ENCODE measurements at regions not wholly inside any gene's neighbourhood (a gene's known extent, or its start where the extent isn't known, plus 50 kb on each side); places are given as distances from the start of the nearest gene placed in this dataset.

DNA sequence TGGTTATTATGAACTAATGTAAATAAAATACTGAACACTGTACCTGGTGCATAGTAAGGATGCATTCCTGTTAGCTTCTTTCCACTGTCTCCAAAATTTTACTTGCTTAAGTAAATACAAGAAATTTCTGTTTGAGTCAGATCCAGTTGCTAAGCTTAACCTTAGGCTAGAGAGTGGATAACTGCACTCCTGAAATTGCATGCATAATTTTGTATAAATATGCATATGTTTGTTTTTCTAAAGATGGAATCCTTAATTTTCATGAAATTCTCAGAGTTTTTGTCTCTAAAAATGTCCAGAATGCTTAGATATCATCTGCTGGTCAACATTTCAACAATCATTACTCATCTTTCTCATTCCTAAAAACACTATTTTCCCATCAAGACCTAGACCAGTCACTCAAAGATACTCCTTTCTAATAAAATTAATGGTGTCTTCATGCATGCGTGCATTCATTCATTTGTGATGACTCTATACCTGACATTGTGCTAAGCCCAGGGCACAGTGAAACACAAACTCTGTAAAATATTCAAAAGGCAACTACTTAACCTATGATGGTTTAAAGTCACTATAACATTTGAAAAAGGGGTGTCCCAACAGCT lies 284.8 kb downstream of the SEC61B start:
- no peaks in the 10 kb centered on the region for H3K9me3 ChIP-seq
- no peaks in the 10 kb centered on the region for H3K4me1 ChIP-seq
- no peak overlapping the region for H3K27ac ChIP-seq
- DNase-seq = no peak
- no peaks in the 10 kb centered on the region for H3K27me3 ChIP-seq
- H3K36me3 ChIP-seq = no peaks in the 10 kb centered on the region
- H3K4me3 ChIP-seq = no peak overlapping the region
- TF ChIP-seq POLR2A (IDR thresholded peaks at IDR 0.05) = no peak

DNA sequence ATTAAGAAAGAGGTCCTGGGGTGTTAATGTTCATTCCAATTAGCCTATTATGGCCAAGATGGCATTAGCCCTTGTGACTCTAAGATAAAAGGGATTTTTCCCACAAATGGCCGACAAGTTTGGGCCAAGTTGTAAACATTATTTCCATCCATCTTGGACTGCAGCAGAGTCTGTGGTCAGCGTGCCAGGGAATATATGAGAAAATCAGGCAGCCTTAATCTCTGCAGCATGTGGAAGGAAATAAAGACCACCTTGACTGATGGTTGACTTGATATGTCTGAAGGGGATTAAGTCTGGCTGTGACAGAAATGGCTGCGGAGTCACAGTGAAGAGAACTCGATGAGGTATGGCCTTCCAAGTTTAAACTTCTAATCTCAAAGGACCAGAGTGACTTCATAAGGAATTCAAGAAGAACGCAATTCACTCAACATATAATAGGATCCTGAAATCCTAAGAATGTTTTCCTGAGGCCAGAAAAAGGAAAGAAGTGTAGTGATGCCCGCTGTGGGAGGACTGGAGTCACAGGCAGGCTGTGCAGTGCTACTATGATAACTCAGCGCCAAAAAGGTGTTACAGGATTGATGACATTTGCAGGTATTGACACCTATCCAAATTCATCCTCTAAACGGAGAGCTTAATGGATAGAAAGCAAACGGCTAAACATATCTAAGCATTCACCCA lies 287.1 kb downstream of the SEC61B start:
- TF ChIP-seq, protein P1, sequence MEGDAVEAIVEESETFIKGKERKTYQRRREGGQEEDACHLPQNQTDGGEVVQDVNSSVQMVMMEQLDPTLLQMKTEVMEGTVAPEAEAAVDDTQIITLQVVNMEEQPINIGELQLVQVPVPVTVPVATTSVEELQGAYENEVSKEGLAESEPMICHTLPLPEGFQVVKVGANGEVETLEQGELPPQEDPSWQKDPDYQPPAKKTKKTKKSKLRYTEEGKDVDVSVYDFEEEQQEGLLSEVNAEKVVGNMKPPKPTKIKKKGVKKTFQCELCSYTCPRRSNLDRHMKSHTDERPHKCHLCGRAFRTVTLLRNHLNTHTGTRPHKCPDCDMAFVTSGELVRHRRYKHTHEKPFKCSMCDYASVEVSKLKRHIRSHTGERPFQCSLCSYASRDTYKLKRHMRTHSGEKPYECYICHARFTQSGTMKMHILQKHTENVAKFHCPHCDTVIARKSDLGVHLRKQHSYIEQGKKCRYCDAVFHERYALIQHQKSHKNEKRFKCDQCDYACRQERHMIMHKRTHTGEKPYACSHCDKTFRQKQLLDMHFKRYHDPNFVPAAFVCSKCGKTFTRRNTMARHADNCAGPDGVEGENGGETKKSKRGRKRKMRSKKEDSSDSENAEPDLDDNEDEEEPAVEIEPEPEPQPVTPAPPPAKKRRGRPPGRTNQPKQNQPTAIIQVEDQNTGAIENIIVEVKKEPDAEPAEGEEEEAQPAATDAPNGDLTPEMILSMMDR (IDR thresholded peaks at IDR 0.05) = no peak
- Histone ChIP-seq H3K9me3 (no peaks in the 10 kb centered on the region), H3K4me1 (no peaks in the 10 kb centered on the region), H3K27ac (no peak overlapping the region), H3K4me3 (no peak overlapping the region), H3K27me3 (no peaks in the 10 kb centered on the region), H3K36me3 (no peaks in the 10 kb centered on the region)
- DNase-seq = no peak

DNA sequence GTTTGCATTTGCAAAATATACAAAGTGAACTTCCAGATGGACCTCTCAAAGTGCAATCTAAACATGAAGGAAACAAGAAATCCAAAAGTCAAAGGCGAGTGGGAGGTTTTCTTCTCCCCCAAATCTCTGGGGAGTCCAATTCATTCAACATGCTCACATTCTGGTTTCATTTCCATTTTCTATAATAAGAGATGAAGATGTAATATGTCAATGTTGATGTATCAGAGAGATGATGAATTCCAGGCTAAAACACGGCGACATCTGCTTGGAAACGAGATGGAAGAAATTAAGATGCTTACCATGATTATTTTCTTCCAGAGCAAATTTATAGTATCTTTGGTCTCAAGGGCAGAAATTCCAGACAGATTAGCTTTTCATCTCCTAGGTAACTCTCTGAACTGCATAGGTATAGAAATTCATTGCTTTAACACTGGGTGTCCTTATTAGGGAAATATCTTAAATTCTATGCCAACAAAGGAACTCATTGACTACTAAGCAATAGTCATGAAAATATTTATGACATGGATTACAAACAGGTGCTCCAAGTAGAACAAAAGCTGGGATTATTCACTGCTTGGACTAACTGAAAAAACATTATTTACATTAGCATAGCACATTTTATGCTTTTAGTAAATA lies 287.9 kb downstream of the SEC61B start:
- Histone ChIP-seq H3K9me3 (no peaks in the 10 kb centered on the region), H3K4me3 (no peak overlapping the region), H3K36me3 (no peaks in the 10 kb centered on the region), H3K27ac (no peak overlapping the region), H3K4me1 (no peaks in the 10 kb centered on the region), H3K27me3 (no peaks in the 10 kb centered on the region)
- DNase-seq = no peak
- TF ChIP-seq, protein P1 (IDR thresholded peaks at IDR 0.05) = no peak
- TF ChIP-seq POLR2A (IDR thresholded peaks at IDR 0.05) = no peak

DNA sequence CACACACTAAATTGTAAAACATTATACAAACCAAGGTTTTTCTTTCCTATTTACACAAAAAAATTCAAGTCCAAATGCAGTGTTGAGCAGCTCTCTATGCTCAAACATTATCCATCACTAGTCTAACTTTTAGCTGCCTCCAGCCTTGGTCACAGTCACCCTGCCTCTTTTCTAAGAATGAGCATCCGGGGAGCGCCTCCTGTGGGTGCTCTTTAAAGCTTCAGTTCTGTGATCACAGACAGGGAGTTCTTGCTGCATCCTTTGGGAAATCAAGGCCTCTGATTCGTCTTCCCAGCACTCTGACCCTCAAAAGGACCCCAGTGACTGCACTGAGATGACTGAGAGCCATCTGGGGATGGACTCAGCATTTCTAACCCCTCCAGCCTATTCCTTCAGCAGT lies 289.6 kb downstream of the SEC61B start:
- H3K4me1 ChIP-seq = no peaks in the 10 kb centered on the region
- H3K9me3 ChIP-seq = no peaks in the 10 kb centered on the region
- no peak for DNase-seq
- H3K27ac ChIP-seq = no peak overlapping the region
- H3K4me3 ChIP-seq = no peak overlapping the region
- H3K36me3 ChIP-seq = no peaks in the 10 kb centered on the region
- H3K27me3 ChIP-seq = no peaks in the 10 kb centered on the region
- TF ChIP-seq, protein P1 (IDR thresholded peaks at IDR 0.05) = no peak
- no peak for TF ChIP-seq POLR2A (IDR thresholded peaks at IDR 0.05)

DNA sequence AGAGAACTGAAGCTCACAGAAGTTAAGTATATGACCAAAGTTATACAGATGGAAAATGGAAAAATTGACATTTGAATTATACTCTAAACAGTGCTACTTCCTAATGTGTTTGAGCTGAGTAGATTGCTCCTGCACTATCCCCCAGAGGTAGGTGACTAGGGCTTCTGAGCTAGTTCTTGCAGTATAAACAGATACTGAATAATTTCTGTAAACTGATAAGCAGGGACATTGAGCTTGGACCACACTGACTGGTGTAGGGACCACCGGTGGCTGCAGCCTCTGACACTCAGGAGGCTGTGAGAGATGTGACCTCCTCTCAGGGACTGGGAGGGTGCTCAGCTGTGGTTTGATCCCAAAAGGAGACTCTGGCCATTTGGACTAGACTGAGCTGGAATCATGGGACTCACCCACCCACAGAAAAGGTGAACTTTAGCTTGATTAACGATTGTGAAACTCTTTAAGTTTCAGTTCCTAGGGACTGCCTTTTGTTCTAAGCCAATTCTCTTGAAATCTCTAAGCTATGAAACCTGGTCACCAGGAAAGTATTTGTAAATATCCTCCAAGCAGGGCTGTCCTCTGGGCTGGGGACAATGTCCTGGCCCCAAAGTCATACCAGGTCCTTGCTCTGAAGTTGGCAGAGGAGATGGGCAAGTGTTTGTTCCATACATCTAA lies 291.5 kb downstream of the SEC61B start:
- Histone ChIP-seq H3K4me1 (no peaks in the 10 kb centered on the region), H3K27me3 (no peaks in the 10 kb centered on the region), H3K4me3 (no peak overlapping the region), H3K36me3 (no peaks in the 10 kb centered on the region), H3K9me3 (no peaks in the 10 kb centered on the region), H3K27ac (no peak overlapping the region)
- DNase-seq = no peak
- TF ChIP-seq, protein P1 (IDR thresholded peaks at IDR 0.05) = no peak
- TF ChIP-seq POLR2A (IDR thresholded peaks at IDR 0.05) = no peak

DNA sequence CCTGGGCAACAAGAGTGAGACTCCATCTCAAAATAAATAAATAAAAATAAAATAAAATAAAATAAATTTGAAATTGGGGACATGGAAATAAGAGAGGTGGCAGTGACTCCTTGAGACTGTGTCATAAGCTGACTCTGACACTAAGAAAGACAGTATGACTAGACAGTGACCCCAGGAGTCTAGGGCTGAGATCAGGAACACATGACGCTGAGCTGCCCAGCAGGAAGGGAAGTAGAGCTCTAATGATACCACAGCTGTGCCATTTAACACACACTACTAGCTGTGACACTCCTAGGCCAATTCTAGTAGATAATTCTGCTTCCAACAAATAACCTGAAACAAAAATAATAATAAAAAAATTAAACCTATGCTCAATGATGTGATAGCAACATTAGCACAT lies 293.0 kb downstream of the SEC61B start:
- no peak for DNase-seq
- H3K4me3 ChIP-seq = no peak overlapping the region
- no peaks in the 10 kb centered on the region for H3K4me1 ChIP-seq
- H3K36me3 ChIP-seq = no peaks in the 10 kb centered on the region
- H3K27me3 ChIP-seq = no peaks in the 10 kb centered on the region
- H3K9me3 ChIP-seq = no peaks in the 10 kb centered on the region
- no peak overlapping the region for H3K27ac ChIP-seq
- no peak for TF ChIP-seq POLR2A (IDR thresholded peaks at IDR 0.05)
